Posterior cingulate gyrus (tissue), 11 donors: ENCODE measurements at regions not wholly inside any gene's neighbourhood (a gene's known extent, or its start where the extent isn't known, plus 50 kb on each side); places are given as distances from the start of the nearest gene placed in this dataset.

Experiments
- DNase-seq, 10 donors: peaks; one replicate each; pipeline versions ENCODE4 v3.0.0 to v3.0.0-alpha.2; 2020 to 2021; ENCODE audit warnings: mixed read lengths in 3 of 10
- intact Hi-C: fragments of 100-400 bp; cut with DNase I; formaldehyde crosslinking; loops from one replicate; pipeline ENCODE4 v1.15.1; 2023

DNA sequence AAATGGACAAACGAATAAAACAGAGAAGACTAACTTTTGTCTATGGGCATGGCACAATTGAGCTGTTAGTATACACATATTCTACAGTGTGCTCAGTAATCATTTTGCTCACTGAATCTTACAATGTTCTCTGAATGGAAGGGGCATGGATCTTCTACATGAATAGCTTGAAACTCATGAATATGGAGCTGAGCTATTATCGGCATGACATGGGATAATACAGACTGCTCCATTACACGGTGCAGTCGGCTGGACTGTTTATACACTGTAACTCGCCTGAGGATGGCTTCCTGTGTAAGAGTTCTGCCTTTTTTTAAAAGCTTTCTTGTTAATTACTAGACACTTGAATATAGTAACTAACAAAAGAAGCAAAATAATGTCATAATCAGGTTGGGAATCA is 368.5 kb upstream of the MAD2L1 start:
- no peak for DNase-seq

DNA sequence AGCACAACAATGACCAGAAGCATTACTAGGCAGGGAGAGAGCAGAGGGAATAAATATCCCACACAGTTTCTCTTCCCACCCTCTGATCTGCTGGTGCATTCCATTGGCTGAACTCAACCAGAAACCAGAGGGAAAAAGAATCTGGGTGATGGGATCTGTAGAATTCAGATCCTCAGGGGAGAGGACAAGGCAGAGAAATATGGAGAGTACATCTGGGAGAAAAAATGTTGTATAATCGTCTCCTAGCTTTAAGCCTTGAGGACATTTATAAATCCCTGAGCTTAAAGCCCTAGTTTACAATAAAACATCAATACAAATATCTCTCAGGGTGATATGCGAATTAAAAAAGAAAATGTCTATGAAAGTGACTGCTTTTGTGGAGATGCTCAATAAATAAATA is 368.1 kb upstream of the MAD2L1 start:
- intact Hi-C loops = no loop called here
- no peak for DNase-seq

More for the DNA sequence above, 368.5 kb upstream of the MAD2L1 start:
- intact Hi-C loops = no loop called here

DNA sequence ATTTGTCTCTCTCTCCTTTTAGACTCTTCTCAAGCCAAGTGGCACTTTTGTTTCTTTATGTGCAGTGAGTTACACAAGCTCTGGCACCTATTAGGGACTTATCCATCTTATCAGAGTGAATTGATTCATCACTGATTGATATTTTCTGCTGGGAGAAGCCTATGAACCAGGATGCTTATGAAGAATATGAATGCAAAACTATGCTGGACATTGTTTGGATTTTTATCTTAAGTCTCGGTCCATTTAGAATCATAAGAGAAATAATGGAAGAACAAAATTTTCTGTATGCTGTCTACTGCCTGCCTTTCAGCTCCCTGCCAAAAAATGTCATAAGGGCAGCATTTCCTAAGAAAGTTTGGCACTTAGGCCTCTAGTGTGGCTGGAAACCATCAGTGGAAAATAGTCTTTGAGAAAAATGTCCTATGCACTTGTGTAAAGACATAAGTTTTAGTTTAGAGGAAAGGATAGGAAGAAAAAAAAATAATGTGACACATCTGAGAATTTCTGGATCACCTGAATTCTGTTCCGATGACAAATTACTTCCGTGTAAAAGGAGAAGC is 365.7 kb upstream of the MAD2L1 start:
- no peak for DNase-seq

DNA sequence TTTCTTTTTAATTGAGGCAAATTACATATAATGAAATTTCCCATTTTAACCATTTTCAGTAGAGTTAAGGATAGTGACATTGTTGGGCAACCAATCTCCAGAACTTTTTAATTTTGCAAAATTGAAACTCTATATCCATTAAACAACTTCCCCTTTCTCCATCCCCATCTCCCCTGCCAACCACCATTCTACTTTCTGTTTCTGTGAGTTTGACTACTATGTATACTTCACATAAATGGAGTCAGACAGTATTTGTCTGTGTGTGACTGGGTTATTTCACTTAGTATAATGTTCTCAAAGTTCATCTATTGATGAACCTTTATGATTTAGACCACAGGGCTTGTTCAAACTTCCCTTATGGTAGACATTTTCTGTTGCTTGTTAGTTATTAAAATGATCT is 364.5 kb upstream of the MAD2L1 start:
- DNase-seq = no peak
- intact Hi-C loops = no loop called here

More for the DNA sequence above, 365.7 kb upstream of the MAD2L1 start:
- intact Hi-C loops = no loop called here

DNA sequence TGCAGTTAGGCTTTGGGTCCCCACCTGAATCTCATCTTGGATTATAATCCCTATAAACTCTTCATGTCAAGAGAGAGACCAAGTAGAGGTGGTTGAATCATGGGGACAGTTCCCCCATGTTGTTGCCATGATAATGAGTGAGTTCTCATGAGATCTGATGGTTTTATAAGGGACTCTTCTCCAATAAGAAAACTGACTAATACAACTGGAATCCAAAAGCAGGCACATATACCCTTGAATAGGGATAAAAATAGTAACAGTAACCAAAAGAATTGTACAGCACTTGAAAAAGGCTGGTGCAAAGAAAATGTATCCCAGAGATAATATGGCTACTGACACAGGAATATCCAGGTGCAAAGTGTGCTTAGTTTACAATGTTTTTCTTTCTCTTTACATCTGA is 351.5 kb upstream of the MAD2L1 start:
- intact Hi-C loops = no loop called here
- DNase-seq = no peak

DNA sequence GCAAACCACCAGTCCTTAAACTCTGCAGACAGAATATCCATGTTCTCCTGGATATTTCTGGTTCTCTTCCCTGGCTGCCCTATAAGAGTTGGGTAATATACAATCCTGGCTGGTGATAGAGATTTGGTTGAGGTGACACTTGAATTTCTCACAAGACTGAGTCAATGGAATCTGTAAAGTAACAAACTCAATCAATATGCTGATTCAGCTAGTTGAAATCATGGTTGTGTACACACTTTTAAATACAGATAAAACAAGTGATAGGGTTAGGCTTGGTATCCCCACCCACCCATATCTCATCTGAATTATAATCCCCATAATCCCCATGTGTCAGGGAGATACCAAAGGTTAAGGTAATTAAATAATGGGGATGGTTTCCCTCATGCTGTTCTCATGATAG is 349.2 kb upstream of the MAD2L1 start:
- intact Hi-C loops = no loop called here
- DNase-seq = no peak

DNA sequence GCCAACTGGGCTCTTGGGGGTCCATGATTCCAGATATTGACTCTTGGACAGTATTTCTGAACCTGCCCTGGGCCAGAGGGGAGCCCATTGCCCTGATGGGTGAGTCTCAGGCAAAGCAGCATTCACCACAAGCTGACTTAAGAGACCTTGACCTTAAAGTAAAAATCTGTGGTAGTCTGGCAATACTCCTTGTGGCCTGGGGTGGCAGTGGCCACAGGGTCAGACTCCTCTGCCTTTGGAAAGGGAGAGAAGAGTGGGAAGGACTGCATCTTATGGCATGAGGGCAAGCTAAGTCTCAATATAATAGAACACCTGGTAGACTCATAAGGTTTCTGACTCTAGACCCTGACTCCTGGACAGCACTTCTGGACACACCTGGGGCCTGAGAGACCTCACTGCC is 340.3 kb upstream of the MAD2L1 start:
- peak in 1 of 10 donors; percentile 22 for DNase-seq
- intact Hi-C loops = no loop called here

DNA sequence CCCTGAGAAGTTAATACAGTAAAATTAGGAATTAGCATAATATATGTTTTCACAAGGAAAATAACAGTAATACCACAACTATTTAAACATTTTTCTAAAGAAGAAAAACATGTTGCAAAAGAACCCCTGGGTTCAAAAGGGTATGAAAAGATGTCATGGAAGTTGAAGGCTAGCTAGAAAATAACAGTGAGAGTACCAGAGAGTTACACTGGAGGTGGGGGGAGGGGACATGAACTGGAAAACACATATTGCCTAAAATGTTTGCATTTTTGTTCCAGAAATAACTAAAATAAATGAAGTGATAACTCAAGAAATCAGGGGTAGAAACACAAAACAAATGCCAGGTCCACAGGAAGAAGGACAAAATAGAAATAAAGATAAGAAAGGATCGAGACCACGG is 336.6 kb upstream of the MAD2L1 start:
- intact Hi-C loops = no loop called here
- no peak for DNase-seq

DNA sequence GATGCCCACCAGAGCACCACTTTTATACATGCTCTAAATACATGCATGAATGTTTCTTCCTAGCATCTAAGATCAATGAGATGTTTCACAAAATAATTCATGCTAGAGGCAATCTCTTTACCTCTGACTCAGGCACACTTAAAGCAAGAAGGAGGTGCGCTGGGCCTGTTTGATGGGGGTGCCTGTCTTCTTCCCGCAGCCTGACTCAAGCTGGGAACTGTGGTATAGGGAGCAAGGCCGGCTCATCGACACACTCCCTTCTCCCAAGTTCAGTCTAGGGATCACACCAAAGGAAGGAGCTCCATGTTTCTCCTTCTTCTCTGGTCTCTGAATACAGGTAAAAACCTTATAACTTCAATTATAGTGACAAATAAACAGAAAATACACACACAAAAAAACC is 333.8 kb upstream of the MAD2L1 start:
- no peak for DNase-seq
- intact Hi-C loops = no loop called here

DNA sequence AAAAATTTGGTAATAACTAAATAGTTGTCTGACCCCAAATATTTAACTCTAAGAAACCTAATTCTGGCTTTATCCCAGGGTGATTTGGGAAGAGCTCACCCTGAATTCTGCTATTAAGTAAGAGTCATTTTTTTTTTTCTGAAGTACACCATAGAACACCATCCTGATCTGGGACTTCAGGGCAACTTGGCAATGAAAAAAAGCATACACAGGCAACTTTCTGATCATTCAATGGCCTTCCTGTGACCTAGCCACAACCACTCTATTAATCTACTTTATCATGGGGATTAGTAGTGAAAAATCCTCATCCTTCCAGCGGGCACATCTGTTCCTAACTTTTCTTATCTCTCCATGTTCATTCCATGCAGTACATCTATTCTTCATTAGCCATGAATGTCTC is 333.2 kb upstream of the MAD2L1 start:
- no peak for DNase-seq
- intact Hi-C loops = no loop called here

DNA sequence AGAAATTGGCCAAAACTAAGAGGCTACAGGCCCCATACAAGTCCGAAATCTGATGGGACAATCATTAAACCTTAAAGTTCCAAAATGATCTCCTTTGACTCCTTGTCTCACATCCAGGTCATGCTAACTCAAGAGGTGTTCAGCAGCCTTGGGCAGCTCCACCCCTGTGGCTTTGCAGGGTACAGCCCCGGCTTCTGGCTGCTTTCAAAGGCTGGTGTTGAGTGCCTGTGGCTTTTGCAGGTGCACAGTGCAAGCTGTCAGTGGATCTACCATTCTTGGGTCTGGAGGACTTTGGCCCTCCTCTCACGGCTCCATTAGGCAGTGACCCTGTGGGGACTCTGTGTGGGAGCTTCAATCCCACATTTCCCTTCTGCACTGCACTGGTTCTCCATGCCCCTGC is 329.1 kb upstream of the MAD2L1 start:
- DNase-seq = no peak
- intact Hi-C loops = no loop called here

DNA sequence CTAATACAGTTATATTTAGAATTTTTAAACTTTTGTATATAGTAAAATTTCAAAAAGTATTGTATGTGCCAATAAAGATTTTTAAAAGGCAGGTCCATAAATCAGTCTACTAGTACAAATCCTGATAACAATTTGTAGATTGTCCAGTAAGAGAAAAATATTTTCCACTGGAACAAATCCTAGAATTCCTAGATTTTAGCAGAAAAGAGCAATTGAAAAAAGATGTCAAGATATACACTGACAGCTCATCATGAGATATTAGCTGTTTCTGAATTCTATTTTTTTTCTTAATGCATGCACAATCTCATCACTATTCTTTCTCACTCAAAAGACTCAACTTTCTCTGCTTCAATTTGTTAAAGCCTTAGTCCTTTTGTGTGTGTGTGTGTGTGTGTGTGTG is 289.2 kb upstream of the MAD2L1 start:
- DNase-seq = no peak
- intact Hi-C loops = no loop called here

DNA sequence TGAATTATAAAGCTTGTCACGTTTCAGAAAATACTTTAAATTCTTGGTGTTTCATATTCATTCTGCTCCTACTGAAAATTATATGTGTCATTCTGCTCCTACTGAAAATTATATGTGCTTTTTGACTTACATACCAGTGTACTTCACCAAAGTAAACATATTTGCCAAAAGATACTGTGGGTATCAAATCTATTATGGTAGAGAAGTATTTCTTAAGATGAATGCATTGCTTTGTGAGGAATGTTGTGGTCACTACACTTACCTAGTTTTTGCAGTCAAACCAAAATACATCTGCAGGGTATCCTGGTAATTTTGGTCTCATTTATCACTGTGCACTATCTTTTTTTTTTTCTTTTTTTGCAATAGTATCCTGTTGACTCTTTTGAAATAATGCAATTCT is 287.7 kb upstream of the MAD2L1 start:
- no peak for DNase-seq
- intact Hi-C loops = no loop called here

DNA sequence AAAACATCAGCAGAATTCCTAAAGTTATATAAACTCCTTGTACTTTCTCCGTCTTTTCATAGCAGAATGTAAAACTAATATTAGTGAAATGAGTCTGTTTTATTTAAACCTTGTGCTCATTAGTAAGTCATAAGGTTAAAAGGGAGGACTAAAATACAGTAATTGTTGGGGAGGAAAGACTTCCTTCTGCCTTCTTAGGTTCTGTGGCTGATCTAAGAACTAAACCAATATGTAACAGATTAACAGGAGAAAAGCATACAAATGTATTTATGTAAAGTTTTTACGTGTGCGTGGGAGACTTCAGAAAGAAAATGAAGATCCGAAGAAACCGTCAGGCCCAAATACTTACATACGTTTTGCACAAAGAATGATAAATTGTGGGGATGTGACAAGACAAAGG is 286.6 kb upstream of the MAD2L1 start:
- DNase-seq = no peak
- intact Hi-C loops = no loop called here

DNA sequence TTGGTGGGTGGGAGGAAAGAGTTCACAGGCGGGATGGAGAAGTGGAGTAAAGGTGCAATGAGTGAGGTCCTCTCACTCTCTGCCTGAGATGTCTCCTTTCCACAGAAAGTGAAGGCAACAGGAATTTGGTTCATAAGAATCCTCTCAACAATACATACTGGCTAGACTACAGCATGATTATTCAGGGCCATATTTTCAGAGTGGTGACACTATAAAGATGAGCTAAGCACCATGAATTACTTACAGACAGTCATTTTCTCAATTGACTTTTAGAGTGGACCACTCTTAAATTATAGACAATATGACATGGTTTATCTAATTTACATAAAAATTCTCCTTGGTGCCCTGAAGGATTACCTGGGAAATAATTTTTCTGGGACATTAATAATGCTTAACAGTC is 286.1 kb upstream of the MAD2L1 start:
- DNase-seq = no peak
- intact Hi-C loops = no loop called here

DNA sequence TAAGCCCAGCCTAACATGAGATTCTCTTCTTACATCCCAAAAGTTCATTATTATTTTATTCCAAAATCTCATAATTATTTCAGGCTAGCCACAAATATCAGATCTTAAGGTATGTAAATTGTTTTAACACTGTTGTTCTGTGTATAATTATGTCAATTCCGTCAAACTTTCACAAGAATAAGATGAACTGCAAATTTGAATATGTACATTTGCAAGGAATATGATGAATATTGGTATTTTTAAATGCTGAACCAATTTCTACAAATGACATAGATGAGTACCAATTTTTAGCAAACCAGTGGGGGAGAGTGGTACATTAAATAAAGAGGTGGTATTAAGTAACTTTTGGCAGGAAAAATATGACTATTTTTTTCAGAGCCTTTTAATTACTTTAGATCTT is 282.3 kb upstream of the MAD2L1 start:
- DNase-seq = no peak
- intact Hi-C loops = no loop called here

DNA sequence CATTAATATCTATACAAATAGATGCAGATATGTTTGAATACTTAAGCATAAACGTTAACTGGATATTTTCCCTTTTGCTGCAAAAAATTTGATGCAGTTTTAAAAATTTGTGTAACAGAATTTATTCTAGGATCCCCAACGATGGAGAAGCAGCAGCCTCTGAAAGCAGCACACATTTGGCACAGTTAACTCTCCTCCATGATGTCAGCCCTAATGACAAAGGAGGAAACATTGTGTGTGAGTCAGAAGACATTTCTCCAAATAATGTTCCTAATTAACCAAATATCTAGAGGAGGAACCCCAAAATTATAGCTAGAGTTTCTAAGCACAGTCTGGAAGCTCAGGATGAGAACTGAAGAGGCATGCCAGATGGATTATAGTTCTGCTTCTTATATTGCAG is 281.9 kb upstream of the MAD2L1 start:
- intact Hi-C loops = no loop called here
- no peak for DNase-seq

DNA sequence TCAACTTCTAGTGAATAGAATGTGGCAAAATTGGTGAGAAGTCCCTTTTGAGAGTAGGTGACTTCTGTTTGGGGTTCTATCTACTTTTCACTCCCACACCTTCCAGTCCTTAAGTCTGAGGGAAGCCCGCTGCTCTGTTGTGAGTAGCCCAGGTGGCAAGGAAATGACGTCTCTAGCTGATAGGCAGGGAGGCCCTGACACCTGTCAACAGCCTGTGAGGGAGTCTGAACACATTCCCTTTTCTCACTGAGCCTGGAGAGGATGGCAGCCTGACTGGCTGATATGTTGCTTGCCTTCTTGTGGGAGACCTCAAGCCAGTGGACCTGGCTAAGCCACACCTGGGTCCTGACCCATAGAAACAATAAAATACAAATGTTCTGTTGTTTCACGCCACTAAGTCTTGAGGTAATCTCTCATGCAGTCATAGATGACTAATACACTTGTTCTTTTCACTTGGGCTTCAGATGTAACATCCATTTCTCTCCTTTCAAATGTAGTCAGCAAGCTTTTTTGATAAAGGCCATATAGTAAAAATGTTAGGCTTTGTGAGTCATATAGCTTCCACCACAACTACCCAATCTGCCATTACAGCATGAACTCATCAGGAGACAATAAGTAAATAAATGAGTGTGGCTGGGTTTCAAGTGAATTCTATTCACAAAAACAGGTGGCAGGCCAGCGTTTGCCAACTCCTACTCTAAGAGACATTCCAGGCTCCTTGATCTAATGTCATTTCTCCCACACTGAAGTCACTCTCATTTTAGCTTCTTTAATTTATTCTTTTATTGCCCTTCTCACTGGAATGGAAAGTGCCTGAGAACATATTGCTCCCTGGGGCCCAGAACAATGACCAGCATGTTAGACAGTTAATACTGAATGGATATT is 265.1 kb upstream of the MAD2L1 start:
- DNase-seq = no peak
- intact Hi-C loops = no loop called here

DNA sequence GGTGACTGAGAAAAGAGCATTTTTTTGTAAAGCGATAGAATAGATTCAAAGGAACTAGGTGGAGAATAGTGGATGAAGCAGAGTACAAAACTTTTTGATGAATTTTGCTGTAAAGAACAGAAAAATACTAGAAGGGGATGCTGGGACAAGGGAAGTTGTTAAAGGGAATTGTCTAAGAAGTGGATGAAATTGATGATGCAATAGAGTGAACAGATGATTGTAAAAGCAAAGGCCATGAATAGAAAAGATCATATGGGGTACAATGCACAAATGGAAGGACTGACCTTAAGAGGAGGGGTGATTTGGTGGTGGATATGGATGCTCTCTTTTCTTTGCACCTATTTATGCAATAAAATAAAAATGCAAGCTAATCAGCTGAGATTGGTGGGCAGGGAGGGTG is 262.7 kb upstream of the MAD2L1 start:
- intact Hi-C loops = no loop called here
- DNase-seq = no peak

DNA sequence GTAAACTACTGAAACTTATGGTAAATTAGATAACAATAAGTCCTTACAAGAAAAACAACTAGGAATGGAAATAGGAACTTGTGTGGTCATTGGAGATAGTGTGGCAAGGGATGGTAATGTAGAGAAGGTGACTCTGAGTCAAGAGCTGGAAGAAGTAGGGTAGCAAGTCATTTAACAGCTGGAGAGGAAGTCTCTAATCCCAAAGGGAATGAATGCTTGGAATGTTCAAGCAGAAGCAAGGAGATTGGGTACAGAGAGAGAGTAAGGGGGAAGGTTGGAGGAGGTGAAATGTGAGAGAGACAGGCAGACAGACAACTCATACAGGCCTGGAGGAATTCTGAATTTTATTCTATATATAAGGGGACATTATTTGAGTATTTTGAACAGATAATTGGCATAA is 260.6 kb upstream of the MAD2L1 start:
- intact Hi-C loops = no loop called here
- no peak for DNase-seq

DNA sequence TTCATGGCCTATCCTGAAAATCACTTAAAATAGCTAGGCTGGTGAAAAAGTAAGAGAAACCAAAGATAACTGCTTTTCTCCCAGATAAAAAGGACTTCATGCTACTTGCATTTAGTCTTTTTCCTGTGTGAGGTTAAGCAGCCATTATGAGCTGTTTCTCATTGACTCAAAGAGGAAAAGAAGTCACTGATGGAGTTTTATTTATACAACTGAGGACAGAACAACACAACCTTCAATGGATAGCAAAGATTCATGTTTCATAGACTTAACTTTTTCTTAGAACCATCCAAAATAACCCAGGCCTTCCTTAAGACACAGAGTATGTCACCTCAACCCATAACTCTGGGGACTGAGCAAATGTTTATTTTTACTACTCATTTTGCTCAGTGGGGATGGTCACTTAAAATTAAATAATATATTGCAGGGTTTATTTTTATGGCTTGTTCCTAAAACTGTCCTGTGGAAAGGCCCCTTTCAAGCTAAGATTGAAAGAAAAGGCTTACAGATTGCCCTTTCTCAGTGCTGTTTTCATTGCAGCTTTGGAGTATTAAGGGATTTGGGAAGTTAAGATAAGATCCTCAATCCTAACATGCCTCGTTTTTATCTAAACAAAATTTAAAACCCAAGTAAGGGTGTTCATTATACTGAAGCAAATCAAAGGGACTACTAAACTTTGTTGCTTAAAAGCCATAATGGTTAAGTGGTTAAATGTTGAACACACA is 252.6 kb upstream of the MAD2L1 start:
- intact Hi-C loops = no loop called here
- DNase-seq = no peak
